Thyroid gland (tissue), 4 donors: ENCODE measurements at regions not wholly inside any gene's neighbourhood (a gene's known extent, or its start where the extent isn't known, plus 50 kb on each side); places are given as distances from the start of the nearest gene placed in this dataset.

Experiments used
- POLR2A ChIP-seq, 2 donors: fragments of 450-650 bp; IDR thresholded peaks; one replicate each; pipeline ENCODE4 v1.6.1; 2017; ENCODE audit warnings: antibody characterized with exemption in 2 of 2, mild to moderate bottlenecking in 2 of 2, moderate library complexity in 1 of 2
- TF ChIP-seq, protein P1 (sequence below), 6 experiments: fragments of 200-600 bp in 3 of 6; fragments of 450-650 bp in 3 of 6; sonication (generic) in 3 of 6; IDR thresholded peaks; one replicate each; pipeline ENCODE4 v1.5.1; 2016 to 2019; ENCODE audit warnings: antibody characterized with exemption in 6 of 6, mild to moderate bottlenecking in 2 of 6, inconsistent platforms in 1 of 6, moderate library complexity in 1 of 6

DNA sequence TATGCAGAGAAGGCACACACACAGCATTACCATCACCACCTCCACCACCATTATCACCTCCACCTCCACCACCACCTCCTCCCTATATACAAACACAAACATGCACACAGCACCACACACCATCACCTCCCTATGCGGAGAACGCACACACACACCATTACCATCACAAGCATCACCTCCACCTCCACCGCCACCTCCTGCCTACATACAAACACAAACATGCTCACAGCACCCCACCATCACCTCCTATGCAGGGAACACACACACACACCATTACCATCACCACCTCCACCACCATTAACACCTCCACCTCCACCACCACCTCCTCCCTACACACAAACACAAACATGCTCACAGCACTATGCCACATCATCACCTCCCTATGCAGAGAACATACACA, 236.5 kb upstream of the AFDN start:
- TF ChIP-seq, protein P1, sequence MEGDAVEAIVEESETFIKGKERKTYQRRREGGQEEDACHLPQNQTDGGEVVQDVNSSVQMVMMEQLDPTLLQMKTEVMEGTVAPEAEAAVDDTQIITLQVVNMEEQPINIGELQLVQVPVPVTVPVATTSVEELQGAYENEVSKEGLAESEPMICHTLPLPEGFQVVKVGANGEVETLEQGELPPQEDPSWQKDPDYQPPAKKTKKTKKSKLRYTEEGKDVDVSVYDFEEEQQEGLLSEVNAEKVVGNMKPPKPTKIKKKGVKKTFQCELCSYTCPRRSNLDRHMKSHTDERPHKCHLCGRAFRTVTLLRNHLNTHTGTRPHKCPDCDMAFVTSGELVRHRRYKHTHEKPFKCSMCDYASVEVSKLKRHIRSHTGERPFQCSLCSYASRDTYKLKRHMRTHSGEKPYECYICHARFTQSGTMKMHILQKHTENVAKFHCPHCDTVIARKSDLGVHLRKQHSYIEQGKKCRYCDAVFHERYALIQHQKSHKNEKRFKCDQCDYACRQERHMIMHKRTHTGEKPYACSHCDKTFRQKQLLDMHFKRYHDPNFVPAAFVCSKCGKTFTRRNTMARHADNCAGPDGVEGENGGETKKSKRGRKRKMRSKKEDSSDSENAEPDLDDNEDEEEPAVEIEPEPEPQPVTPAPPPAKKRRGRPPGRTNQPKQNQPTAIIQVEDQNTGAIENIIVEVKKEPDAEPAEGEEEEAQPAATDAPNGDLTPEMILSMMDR (IDR thresholded peaks at IDR 0.05), result no peak
- no peak for TF ChIP-seq POLR2A (IDR thresholded peaks at IDR 0.05)
